Heart left ventricle (tissue), 13 donors: ENCODE measurements at regions not wholly inside any gene's neighbourhood (a gene's known extent, or its start where the extent isn't known, plus 50 kb on each side); places are given as distances from the start of the nearest gene placed in this dataset.

Experiments
- CTCF ChIP-seq, 12 donors: fragments of 200-600 bp; sonication (generic) in 4 of 12; IDR thresholded peaks; one replicate each; pipeline versions ENCODE4 v1.5.0 to v1.8.0; 2018 to 2022; ENCODE audit warnings: antibody characterized with exemption in 12 of 12, mild to moderate bottlenecking in 5 of 12
- POLR2A ChIP-seq, 2 donors: fragments of 450-650 bp; IDR thresholded peaks; one replicate each; pipeline ENCODE4 v1.6.1; 2017; ENCODE audit warnings: antibody characterized with exemption in 2 of 2, mild to moderate bottlenecking in 2 of 2, moderate library complexity in 2 of 2
- donor health status: ischemic (EF 13 %, LVEDD 7.1; RV severe dilation, severe dysfunction).
- donor health status: DM: no; HTN: yes; CAD: no.
- donor health status: DM: no; HTN: no; CAD: no.
- donor health status: ischemic (EF 25% LVEDD 6.9; RV normal size, moderate dysfunction).
- donor health status: ischemic (EF 25% LVEDD 5.7; RV mildly dilated, moderate dysfunction).
- donor health status: ischemic (EF 35%, LVEDD 5.7; RV mildly dilated, moderate dysfunction).
- donor health status: nonischemic (EF 11% LVEDD 7.7; RV severe dilation, severe dysfunction).
- donor health status: DM: yes; HTN: yes; CAD: no.
- donor health status: PGD.
- donor health status: ischemic (EF 29% LVEDD 5.4; RV normal size, mild dysfunction).
- donor health status: nonischemic (EF 23%, LVEDD 6.1; RV moderate dilation, normal function).

- TF ChIP-seq CTCF (IDR thresholded peaks at IDR 0.05) (no peak), POLR2A (IDR thresholded peaks at IDR 0.05) (no peak)
Measured at GRCh38 chr2:128496700-128497099, 178.0 kb upstream of the HS6ST1 start.
